OCI-LY7 (cell line): ENCODE measurements at regions not wholly inside any gene's neighbourhood (a gene's known extent, or its start where the extent isn't known, plus 50 kb on each side); places are given as distances from the start of the nearest gene placed in this dataset.

Experiments
- CTCF ChIP-seq: fragments of 200-600 bp; sonication (generic); conservative IDR thresholded peaks from 2 replicates; pipeline ENCODE4 v1.5.1; 2014; ENCODE audit warnings: mild to moderate bottlenecking, antibody characterized with exemption, low read length, moderate library complexity, mixed read lengths
- EZH2phosphoT487 ChIP-seq: fragments of 200-600 bp; sonication (generic); IDR thresholded peaks from 2 replicates; pipeline ENCODE4 v1.6.1; 2018; ENCODE audit warnings: low read depth, borderline replicate concordance, mild to moderate bottlenecking, mixed run types, antibody characterized with exemption, low read length, moderate library complexity, mixed read lengths

- TF ChIP-seq CTCF, result peak; percentile 90
- no peak for TF ChIP-seq EZH2phosphoT487
Measured at GRCh38 chr7:51430480-51431086, 114.0 kb upstream of the COBL start.
